GM23338 (cell line): ENCODE measurements at regions not wholly inside any gene's neighbourhood (a gene's known extent, or its start where the extent isn't known, plus 50 kb on each side); places are given as distances from the start of the nearest gene placed in this dataset.

Source experiments
- CREB1 ChIP-seq: fragments of 250-450 bp; sonication (Bioruptor Pico); IDR thresholded peaks from 2 replicates; pipeline ENCODE4 v1.5.0; 2020; ENCODE audit warnings: low read depth, mild to moderate bottlenecking, moderate library complexity
- CTCF ChIP-seq, 2 experiments: fragments of 200-600 bp in 1 of 2; sonication (generic) in 1 of 2; conservative IDR thresholded peaks; 2 replicates each; pipeline versions ENCODE4 v1.5.1 to v1.6.1; 2016 to 2017; ENCODE audit warnings: antibody characterized with exemption in 2 of 2, low read depth in 2 of 2, mild to moderate bottlenecking in 2 of 2, moderate library complexity in 1 of 2
- EZH2 ChIP-seq: fragments of 200-600 bp; sonication (generic); IDR thresholded peaks from one replicate; pipeline ENCODE4 v1.8.0; 2017; ENCODE audit warnings: antibody characterized with exemption, mild to moderate bottlenecking, low read depth; ENCODE audit not compliant: unreplicated experiment
- EZH2phosphoT487 ChIP-seq: fragments of 200-600 bp; sonication (generic); IDR thresholded peaks from one replicate; pipeline ENCODE4 v1.8.1; 2018; ENCODE audit warnings: antibody characterized with exemption; ENCODE audit not compliant: unreplicated experiment
- JUNB ChIP-seq: IDR thresholded peaks from one replicate; pipeline ENCODE4 v1.6.1; 2016; ENCODE audit warnings: antibody characterized with exemption; ENCODE audit not compliant: unreplicated experiment
- NANOG ChIP-seq: IDR thresholded peaks from 2 replicates; pipeline ENCODE4 v1.6.1; 2016; ENCODE audit warnings: antibody characterized with exemption, borderline replicate concordance
- POLR2AphosphoS5 ChIP-seq: IDR thresholded peaks from 2 replicates; pipeline ENCODE4 v1.6.1; 2016; ENCODE audit warnings: antibody characterized with exemption, low read depth
- STAT1 ChIP-seq: IDR thresholded peaks from one replicate; pipeline ENCODE4 v1.6.1; 2016; ENCODE audit warnings: antibody characterized with exemption; ENCODE audit not compliant: unreplicated experiment
- ZNF114 ChIP-seq: fragments of 250-450 bp; sonication (Bioruptor Pico); IDR thresholded peaks from 2 replicates; pipeline ENCODE4 v1.5.0; 2020; ENCODE audit warnings: mild to moderate bottlenecking, moderate library complexity
- TF ChIP-seq, protein P1 (sequence below): IDR thresholded peaks from one replicate; pipeline ENCODE4 v1.6.1; 2018; ENCODE audit warnings: antibody characterized with exemption; ENCODE audit not compliant: unreplicated experiment
- TF ChIP-seq, protein P2 (sequence below): IDR thresholded peaks from 2 replicates; pipeline ENCODE4 v1.6.1; 2016; ENCODE audit warnings: antibody characterized with exemption

GRCh38 chr9:121587863-121588262 is 63.6 kb upstream of the DAB2IP start:
- TF ChIP-seq CTCF (conservative IDR thresholded peaks at IDR 0.05; ENCODE audit: low read depth in 2 of 2) (no peak), EZH2phosphoT487 (no peak), STAT1 (no peak), EZH2 (no peak), POLR2AphosphoS5 (no peak), CREB1 (no peak), JUNB (no peak), NANOG (no peak), ZNF114 (CRISPR knock-in tag) (no peak)
- TF ChIP-seq, protein P1, sequence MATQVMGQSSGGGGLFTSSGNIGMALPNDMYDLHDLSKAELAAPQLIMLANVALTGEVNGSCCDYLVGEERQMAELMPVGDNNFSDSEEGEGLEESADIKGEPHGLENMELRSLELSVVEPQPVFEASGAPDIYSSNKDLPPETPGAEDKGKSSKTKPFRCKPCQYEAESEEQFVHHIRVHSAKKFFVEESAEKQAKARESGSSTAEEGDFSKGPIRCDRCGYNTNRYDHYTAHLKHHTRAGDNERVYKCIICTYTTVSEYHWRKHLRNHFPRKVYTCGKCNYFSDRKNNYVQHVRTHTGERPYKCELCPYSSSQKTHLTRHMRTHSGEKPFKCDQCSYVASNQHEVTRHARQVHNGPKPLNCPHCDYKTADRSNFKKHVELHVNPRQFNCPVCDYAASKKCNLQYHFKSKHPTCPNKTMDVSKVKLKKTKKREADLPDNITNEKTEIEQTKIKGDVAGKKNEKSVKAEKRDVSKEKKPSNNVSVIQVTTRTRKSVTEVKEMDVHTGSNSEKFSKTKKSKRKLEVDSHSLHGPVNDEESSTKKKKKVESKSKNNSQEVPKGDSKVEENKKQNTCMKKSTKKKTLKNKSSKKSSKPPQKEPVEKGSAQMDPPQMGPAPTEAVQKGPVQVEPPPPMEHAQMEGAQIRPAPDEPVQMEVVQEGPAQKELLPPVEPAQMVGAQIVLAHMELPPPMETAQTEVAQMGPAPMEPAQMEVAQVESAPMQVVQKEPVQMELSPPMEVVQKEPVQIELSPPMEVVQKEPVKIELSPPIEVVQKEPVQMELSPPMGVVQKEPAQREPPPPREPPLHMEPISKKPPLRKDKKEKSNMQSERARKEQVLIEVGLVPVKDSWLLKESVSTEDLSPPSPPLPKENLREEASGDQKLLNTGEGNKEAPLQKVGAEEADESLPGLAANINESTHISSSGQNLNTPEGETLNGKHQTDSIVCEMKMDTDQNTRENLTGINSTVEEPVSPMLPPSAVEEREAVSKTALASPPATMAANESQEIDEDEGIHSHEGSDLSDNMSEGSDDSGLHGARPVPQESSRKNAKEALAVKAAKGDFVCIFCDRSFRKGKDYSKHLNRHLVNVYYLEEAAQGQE: no peak
- TF ChIP-seq, protein P2, sequence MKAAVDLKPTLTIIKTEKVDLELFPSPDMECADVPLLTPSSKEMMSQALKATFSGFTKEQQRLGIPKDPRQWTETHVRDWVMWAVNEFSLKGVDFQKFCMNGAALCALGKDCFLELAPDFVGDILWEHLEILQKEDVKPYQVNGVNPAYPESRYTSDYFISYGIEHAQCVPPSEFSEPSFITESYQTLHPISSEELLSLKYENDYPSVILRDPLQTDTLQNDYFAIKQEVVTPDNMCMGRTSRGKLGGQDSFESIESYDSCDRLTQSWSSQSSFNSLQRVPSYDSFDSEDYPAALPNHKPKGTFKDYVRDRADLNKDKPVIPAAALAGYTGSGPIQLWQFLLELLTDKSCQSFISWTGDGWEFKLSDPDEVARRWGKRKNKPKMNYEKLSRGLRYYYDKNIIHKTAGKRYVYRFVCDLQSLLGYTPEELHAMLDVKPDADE: no peak
